NCI-H526 (cell line): ENCODE measurements at regions not wholly inside any gene's neighbourhood (a gene's known extent, or its start where the extent isn't known, plus 50 kb on each side); places are given as distances from the start of the nearest gene placed in this dataset.

Experiments used
- DNase-seq, 2 experiments: peaks; one replicate each; lab custom pipeline; 2025; lab: John Stamatoyannopoulos, UW

DNA sequence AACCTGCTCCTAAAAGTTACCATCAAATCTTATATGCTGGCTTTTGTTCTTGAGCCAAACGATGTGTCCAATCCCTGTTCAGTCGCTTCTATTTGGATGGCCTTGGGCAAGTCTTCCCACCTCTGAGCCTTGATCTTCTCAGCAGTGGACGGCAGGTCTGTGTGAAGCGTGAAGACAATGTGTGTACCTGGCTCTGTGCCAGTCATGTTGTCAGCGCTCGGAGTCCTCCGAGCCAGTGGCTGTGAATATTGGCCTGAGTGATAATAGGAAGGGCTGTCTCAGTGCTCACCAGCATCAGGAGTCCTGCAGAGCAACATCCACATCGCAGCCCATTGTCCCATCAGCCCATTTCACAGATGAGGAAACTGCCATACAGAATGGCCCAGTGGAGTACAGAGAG lies 219.0 kb downstream of the CDC5L start:
- no peak for DNase-seq

- DNase-seq = no peak
Observed at GRCh38 chr6:44606976-44607375, 219.5 kb downstream of the CDC5L start.

DNA sequence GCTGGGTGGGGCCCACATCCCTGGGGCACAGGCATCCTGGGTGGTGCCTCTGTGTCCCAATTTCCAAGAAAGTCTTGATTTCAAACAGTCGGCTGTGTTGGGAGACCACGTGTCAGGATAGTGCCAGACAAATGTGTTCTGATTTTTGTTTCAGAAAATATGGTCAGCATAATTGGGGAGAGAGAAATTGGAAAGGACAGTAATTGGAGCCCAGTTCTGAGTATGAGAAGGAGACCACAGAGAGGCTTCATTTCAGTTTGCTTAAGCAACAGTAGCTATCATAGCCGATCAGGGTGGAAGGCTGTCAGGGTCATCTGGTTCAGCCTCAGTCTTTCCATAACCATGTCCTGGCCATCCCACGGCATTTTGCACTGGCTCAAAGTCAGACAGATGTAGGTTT lies 220.7 kb downstream of the CDC5L start:
- DNase-seq = no peak

DNA sequence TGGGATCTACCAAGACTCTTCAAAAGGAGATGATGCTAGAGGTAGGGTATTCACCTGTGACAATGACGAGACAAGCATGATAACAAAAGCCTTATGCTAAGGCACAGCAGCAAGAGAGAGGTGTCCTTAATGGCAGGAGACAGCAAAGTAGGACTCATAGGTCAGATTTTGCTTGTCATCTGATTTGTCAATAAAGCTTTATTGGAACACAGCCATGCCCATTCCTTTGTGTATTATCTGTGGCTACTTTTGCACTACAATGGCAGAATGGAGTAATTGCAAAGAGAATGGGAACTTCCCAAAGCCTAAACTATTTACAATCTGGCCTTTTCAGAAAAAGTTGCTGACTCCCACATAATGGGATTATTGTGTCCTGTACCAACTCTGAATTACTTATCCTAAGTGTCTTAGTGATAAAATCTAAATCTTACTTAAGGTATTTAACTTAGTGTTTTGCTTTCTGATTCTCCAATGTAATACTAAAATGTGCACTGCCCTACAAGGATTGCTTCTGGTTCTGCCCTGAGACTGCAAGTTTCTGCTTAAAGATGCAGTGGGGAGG lies 221.6 kb downstream of the CDC5L start:
- DNase-seq = no peak

- DNase-seq = no peak
Observed at GRCh38 chr6:44614396-44614795, 226.9 kb downstream of the CDC5L start.

DNA sequence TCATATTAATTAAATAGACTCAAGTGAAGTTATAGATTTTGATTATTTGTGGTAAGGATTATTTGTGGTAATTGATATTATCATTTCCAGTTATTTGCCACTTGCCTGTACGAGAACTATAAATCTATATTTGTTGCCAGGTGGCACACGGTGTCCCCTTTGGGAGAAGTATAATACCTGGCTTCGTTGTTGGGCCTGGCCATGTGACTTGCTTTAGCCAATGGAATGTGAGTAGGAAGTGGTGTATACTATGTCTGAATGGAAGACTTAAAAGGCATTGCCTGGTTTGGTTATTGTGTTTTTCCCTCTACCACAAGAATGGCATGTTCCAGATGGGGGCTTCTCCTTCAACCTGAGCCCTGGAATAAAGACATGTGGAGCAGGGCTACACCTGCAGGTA lies 228.1 kb downstream of the CDC5L start:
- DNase-seq = no peak

DNA sequence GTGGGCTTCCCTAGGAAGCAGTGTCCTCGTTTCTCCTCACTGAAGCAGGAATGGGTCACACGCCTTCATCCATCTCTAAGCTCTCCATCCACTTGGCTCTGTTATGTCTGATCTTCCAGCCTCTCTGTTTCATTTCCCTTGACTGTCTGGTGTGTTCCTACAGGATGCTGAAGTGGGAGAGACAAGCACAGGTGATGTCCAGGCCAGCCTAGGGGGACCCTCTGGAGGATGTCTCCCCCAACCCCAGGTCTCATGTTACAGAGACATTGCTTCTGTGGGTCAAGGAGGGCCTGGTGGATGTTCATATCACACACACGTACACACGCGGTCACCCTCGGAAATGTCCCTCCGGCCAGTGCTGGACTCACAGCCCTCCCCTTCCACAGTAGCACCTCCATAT lies 229.9 kb downstream of the CDC5L start:
- no peak for DNase-seq

GRCh38 chr6:44618371-44618770 lies 230.9 kb downstream of the CDC5L start:
- no peak for DNase-seq

GRCh38 chr6:44620922-44621321 lies 233.4 kb downstream of the CDC5L start:
- no peak for DNase-seq

GRCh38 chr6:44621846-44622245 lies 234.3 kb downstream of the CDC5L start:
- DNase-seq = no peak

- no peak for DNase-seq
Observed at GRCh38 chr6:44622555-44622954, 235.0 kb downstream of the CDC5L start.

DNA sequence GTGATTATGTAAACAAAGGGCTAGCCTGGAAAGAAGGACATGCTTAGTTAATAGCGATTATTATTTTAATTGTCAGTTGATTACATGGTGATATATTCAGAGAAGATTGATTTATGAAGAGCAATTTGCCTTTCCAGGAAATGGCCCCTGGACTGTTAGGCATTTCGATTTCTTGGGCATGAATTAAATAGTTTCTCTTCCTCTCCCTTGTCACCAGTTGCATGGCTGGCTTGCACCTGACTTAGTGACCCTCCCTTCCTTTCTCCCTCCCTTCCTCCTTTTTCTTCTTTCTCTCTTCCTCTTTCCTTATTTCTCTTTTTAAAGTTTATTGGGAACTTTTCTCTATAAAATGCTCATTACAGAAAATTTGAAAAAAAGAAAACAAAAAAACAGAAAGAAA lies 235.4 kb downstream of the CDC5L start:
- no peak for DNase-seq

GRCh38 chr6:44624226-44624625 lies 236.7 kb downstream of the CDC5L start:
- no peak for DNase-seq

- peak; percentile 6 to 50 for DNase-seq
Observed at GRCh38 chr6:44624936-44625573, 237.5 kb downstream of the CDC5L start.

GRCh38 chr6:44625996-44626395 lies 238.5 kb downstream of the CDC5L start:
- no peak for DNase-seq

GRCh38 chr6:44626616-44627015 lies 239.1 kb downstream of the CDC5L start:
- no peak for DNase-seq

DNA sequence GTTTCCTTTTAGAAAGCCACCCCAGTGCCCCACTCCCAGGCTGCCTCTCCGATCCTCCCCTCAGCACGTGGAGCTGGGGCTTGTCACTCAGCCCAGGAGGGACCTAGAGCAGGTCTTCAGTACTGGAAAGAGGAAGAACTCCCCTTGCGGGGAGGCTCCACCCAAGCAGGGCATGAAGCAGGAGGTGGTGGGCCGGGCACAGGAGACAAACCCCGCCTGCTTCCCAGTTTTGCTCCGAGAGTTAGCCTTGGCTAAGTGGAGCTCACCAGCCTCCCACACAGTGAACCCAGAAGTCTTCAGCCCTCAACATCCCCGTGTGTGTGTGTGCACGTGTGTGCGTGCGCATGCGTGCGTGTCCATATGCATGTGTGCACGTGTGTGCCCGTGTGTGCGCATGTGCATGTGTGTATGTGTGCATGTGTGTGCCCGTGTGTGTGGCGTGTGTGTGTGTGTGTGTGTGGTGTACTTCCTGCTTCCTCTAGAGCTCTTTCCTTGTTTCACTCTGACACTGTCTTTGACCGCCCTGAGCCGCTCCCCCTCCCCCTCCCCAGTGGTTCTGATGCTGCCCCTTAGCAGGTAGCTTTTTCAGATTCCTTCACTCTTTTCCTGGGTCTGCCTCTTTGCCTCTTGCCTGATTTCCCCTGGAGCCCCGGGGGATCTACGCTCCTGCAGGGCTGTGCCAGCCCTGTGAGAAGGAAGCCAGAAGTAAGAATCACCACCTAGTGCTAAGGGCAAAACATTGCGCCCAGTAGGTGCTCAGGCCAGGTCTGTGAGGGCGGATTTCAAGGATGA lies 239.8 kb downstream of the CDC5L start:
- no peak for DNase-seq

- DNase-seq = no peak
Observed at GRCh38 chr6:44627883-44628271, 240.4 kb downstream of the CDC5L start.

DNA sequence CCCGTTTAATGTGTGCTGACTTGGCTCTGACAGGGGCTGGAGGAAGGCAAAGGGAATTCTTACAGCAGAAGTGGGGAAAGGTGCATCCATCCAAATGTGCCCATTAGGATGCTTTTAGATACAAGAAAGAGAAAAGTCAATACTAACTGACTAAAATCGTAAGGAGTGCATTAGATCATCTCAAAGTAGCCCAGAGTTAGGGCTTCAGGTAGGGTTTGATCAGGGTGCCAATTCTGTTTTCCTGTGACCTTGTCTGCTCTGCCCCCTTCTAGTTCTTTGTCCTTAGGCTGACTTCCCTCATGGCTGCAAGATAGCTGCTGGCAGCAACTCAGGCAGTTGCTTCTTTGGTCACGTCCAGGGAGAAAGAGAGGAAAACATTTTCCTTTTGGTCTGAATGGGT lies 240.8 kb downstream of the CDC5L start:
- no peak for DNase-seq

GRCh38 chr6:44629636-44630035 lies 242.1 kb downstream of the CDC5L start:
- DNase-seq = no peak

GRCh38 chr6:44630125-44631028 lies 242.9 kb downstream of the CDC5L start:
- peak; percentile 70 to 93 for DNase-seq

- no peak for DNase-seq
Observed at GRCh38 chr6:44631968-44632367, 244.5 kb downstream of the CDC5L start.
